OCI-LY7 (cell line): ENCODE measurements at regions not wholly inside any gene's neighbourhood (a gene's known extent, or its start where the extent isn't known, plus 50 kb on each side); places are given as distances from the start of the nearest gene placed in this dataset.

Experiments used
- BruUV-seq: library from RNA; stranded (reverse); fragments of 400-500 nt; replicated peaks from 2 replicates; lab custom pipeline; 2021; lab: Mats Ljungman, UMichigan
- CTCF ChIA-PET: fragments of 300-600 bp; sonication (Branson Sonifier 250); formaldehyde crosslinking; loops from one replicate; lab custom pipeline; 2022; ENCODE audit warnings: antibody characterized with exemption; ENCODE audit not compliant: unreplicated experiment; lab: Charles Lee
- POLR2A ChIA-PET: fragments of 300-600 bp; sonication (Branson Sonifier 250); formaldehyde crosslinking; loops from one replicate; lab custom pipeline; 2022; ENCODE audit warnings: antibody characterized with exemption; lab: Charles Lee
- DNase-seq: peaks from one replicate; pipeline ENCODE4 v3.0.0-alpha.2; 2015; ENCODE audit warnings: low spot score
- H2AFZ ChIP-seq: fragments of 200-600 bp; sonication (generic), shearing (Covaris generic); 2 replicates; pipeline ENCODE4 v1.6.1; 2014; ENCODE audit warnings: mild to moderate bottlenecking, antibody characterized with exemption, low read length, moderate library complexity
- H3K27ac ChIP-seq: fragments of 200-600 bp; sonication (generic); 2 replicates; pipeline ENCODE4 v1.5.1; 2014; ENCODE audit warnings: mixed run types, low read depth, mild to moderate bottlenecking, moderate library complexity, low read length, inconsistent platforms; ENCODE audit not compliant: poor library complexity, severe bottlenecking
- H3K36me3 ChIP-seq: fragments of 200-600 bp; sonication (generic); 2 replicates; pipeline ENCODE4 v1.6.1; 2014; ENCODE audit warnings: mild to moderate bottlenecking, antibody characterized with exemption, low read length, moderate library complexity, mixed read lengths; ENCODE audit not compliant: insufficient read depth
- H3K4me1 ChIP-seq: fragments of 200-600 bp; sonication (generic); 2 replicates; pipeline ENCODE4 v1.5.1; 2014; ENCODE audit warnings: mild to moderate bottlenecking, low read length; ENCODE audit not compliant: insufficient read depth, poor library complexity, severe bottlenecking
- H3K4me2 ChIP-seq: fragments of 200-600 bp; sonication (generic); 2 replicates; pipeline ENCODE4 v1.6.1; 2014; ENCODE audit warnings: mild to moderate bottlenecking, low read length
- H3K4me3 ChIP-seq: fragments of 200-600 bp; sonication (generic); 2 replicates; pipeline ENCODE4 v1.5.1; 2014; ENCODE audit warnings: mild to moderate bottlenecking, low read depth, low read length; ENCODE audit not compliant: poor library complexity, severe bottlenecking
- H3K79me2 ChIP-seq: fragments of 200-600 bp; sonication (generic); 2 replicates; pipeline ENCODE4 v1.6.1; 2016; ENCODE audit warnings: low read depth, mild to moderate bottlenecking, low read length, moderate library complexity, mixed read lengths; ENCODE audit not compliant: insufficient read depth
- H3K9me2 ChIP-seq: fragments of 200-600 bp; sonication (generic); 2 replicates; pipeline ENCODE4 v1.6.1; 2016; ENCODE audit warnings: mild to moderate bottlenecking, low read length, mixed read lengths; ENCODE audit not compliant: insufficient read depth
- H3K9me3 ChIP-seq: fragments of 200-600 bp; sonication (generic); 2 replicates; pipeline ENCODE4 v1.6.1; 2014; ENCODE audit warnings: mild to moderate bottlenecking, mixed run types, low read length, mixed read lengths
- H4K20me1 ChIP-seq: fragments of 200-600 bp; sonication (generic); 2 replicates; pipeline ENCODE4 v1.6.1; 2014; ENCODE audit warnings: mild to moderate bottlenecking, antibody characterized with exemption, low read length, moderate library complexity, mixed read lengths; ENCODE audit not compliant: insufficient read depth
- CTCF ChIP-seq: fragments of 200-600 bp; sonication (generic); conservative IDR thresholded peaks from 2 replicates; pipeline ENCODE4 v1.5.1; 2014; ENCODE audit warnings: mild to moderate bottlenecking, antibody characterized with exemption, low read length, moderate library complexity, mixed read lengths
- EZH2phosphoT487 ChIP-seq: fragments of 200-600 bp; sonication (generic); IDR thresholded peaks from 2 replicates; pipeline ENCODE4 v1.6.1; 2018; ENCODE audit warnings: low read depth, borderline replicate concordance, mild to moderate bottlenecking, mixed run types, antibody characterized with exemption, low read length, moderate library complexity, mixed read lengths
- intact Hi-C: fragments of 100-400 bp; cut with micrococcal nuclease; formaldehyde crosslinking; loops from one replicate; pipeline ENCODE4 v1.10.0; 2022; ENCODE audit not compliant: unreplicated experiment

GRCh38 chr13:34030782-34031181 lies 212.8 kb downstream of the RFC3 start:
- no TSS peak for BruUV-seq
- no peaks in the 10 kb centered on the region for H3K9me2 ChIP-seq
- TF ChIP-seq CTCF (no peak), EZH2phosphoT487 (no peak)
- POLR2A ChIA-PET: no interaction called here
- no peaks in the 10 kb centered on the region; the same call in 1 of the 2 replicates for H3K36me3 ChIP-seq
- no peaks in the 10 kb centered on the region for H4K20me1 ChIP-seq
- H3K4me3 ChIP-seq: no peak overlapping the region
- H3K27ac ChIP-seq: no peak overlapping the region
- CTCF ChIA-PET: no interaction called here
- H3K4me1 ChIP-seq: peaks cover 4% of the 10 kb centered on the region
- H2AFZ ChIP-seq: no peak overlapping the region
- no peak for DNase-seq
- H3K79me2 ChIP-seq: no peaks in the 10 kb centered on the region
- intact Hi-C loops: no loop called here
- H3K9me3 ChIP-seq: no peaks in the 10 kb centered on the region
- no peak overlapping the region for H3K4me2 ChIP-seq

- Histone ChIP-seq H3K79me2 (no peaks in the 10 kb centered on the region), H3K4me2 (no peak overlapping the region), H2AFZ (no peak overlapping the region), H3K9me3 (no peaks in the 10 kb centered on the region), H3K9me2 (no peaks in the 10 kb centered on the region), H3K36me3 (no peaks in the 10 kb centered on the region; the same call in 1 of the 2 replicates), H4K20me1 (no peaks in the 10 kb centered on the region), H3K4me1 (no peaks in the 10 kb centered on the region), H3K4me3 (no peak overlapping the region), H3K27ac (no peak overlapping the region)
- DNase-seq: no peak
- BruUV-seq: no TSS peak
- ChIA-PET CTCF (no interaction called here), POLR2A (no interaction called here)
- intact Hi-C loops: no loop called here
- TF ChIP-seq CTCF: no peak
These were observed 213.7 kb downstream of the RFC3 start for GRCh38 chr13:34031610-34032009.

- TF ChIP-seq CTCF (no peak), EZH2phosphoT487 (no peak)
- Histone ChIP-seq H4K20me1 (no peaks in the 10 kb centered on the region), H3K27ac (no peak overlapping the region), H3K4me3 (no peak overlapping the region), H3K36me3 (no peaks in the 10 kb centered on the region; the same call in 1 of the 2 replicates), H3K4me1 (peaks cover 23% of the 10 kb centered on the region), H3K4me2 (no peak overlapping the region), H3K9me2 (no peaks in the 10 kb centered on the region), H3K79me2 (no peaks in the 10 kb centered on the region), H2AFZ (no peak overlapping the region), H3K9me3 (no peaks in the 10 kb centered on the region)
- intact Hi-C loops: no loop called here
- no peak for DNase-seq
- CTCF ChIA-PET: no interaction called here
- POLR2A ChIA-PET: interaction anchor here (0.9 kb wide), 2 partner anchors 8 to 22 kb away, joined by 4 read pairs; no protein-coding TSS in a partner anchor
- BruUV-seq: no TSS peak
These were observed 216.5 kb downstream of the RFC3 start for GRCh38 chr13:34034411-34034810.
